Stomach (tissue), 8 donors: ENCODE measurements at regions not wholly inside any gene's neighbourhood (a gene's known extent, or its start where the extent isn't known, plus 50 kb on each side); places are given as distances from the start of the nearest gene placed in this dataset.

Experiments
- DNase-seq, 2 donors: peaks; one replicate each; pipeline versions ENCODE4 v3.0.0 to v3.0.0-alpha.2; 2013 to 2019
- H3K27ac ChIP-seq, 5 donors: fragments of 200-600 bp in 4 of 5; sonication (generic) in 4 of 5; one replicate each; pipeline ENCODE4 v1.5.1; 2013 to 2019; ENCODE audit warnings: mild to moderate bottlenecking in 1 of 5, moderate library complexity in 1 of 5
- H3K27me3 ChIP-seq, 3 donors: fragments of 200-600 bp; sonication (generic); one replicate each; pipeline ENCODE4 v1.5.1; 2017 to 2019; ENCODE audit warnings: mixed run types in 1 of 3
- H3K36me3 ChIP-seq, 4 donors: fragments of 200-600 bp; sonication (generic); 1 replicate in 3 of 4; 2 replicates in 1 of 4; pipeline ENCODE4 v1.5.1; 2016 to 2019
- H3K4me1 ChIP-seq, 4 donors: fragments of 200-600 bp; sonication (generic); one replicate each; pipeline ENCODE4 v1.5.1; 2016 to 2019
- H3K4me3 ChIP-seq, 4 donors: fragments of 200-600 bp; sonication (generic) in 3 of 4; one replicate each; pipeline ENCODE4 v1.5.1; 2016 to 2019; ENCODE audit warnings: mild to moderate bottlenecking in 1 of 4
- H3K9me3 ChIP-seq, 4 donors: fragments of 200-600 bp; sonication (generic); one replicate each; pipeline ENCODE4 v1.5.1; 2016 to 2019
- EP300 ChIP-seq: sonication (generic); formaldehyde crosslinking; IDR thresholded peaks from one replicate; pipeline ENCODE4 v1.6.1; 2017; ENCODE audit warnings: antibody characterized with exemption
- POLR2A ChIP-seq, 4 donors: fragments of 450-650 bp; IDR thresholded peaks; one replicate each; pipeline ENCODE4 v1.6.1; 2016; ENCODE audit warnings: antibody characterized with exemption in 4 of 4, control low read depth in 2 of 4, mild to moderate bottlenecking in 1 of 4, moderate library complexity in 1 of 4
- POLR2AphosphoS5 ChIP-seq, 3 donors: sonication (generic); formaldehyde crosslinking; IDR thresholded peaks; one replicate each; pipeline ENCODE4 v1.6.1; 2016; ENCODE audit warnings: antibody characterized with exemption in 3 of 3
- WGBS, 5 donors: extraction: QIAGEN DNeasy Blood & Tissue Kit in 3 of 5; methylation state at CpG; one replicate each; pipeline versions ENCODE4 v1.1.5 to v1.1.7; 2013 to 2018; 5-methylcytosine and 5-hydroxymethylcytosine counted together
- intact Hi-C: fragments of 100-400 bp; cut with DNase I; formaldehyde crosslinking; loops from one replicate; pipeline ENCODE4 v1.15.1; 2023; ENCODE audit warnings: low total_unique reads
- TF ChIP-seq, protein P1 (sequence below), 7 experiments: fragments of 450-650 bp in 4 of 7; fragments of 200-600 bp in 3 of 7; sonication (generic) in 3 of 7; IDR thresholded peaks; one replicate each; pipeline ENCODE4 v1.5.1; 2016 to 2019; ENCODE audit warnings: antibody characterized with exemption in 7 of 7, control low read depth in 2 of 7, mild to moderate bottlenecking in 1 of 7
- donor health status: healthy with polysubstance abuse.
- donor health status: Bipolar disorder and iron deficiency.
- donor health status: healthy.

- Histone ChIP-seq H3K27ac (no peak overlapping the region), H3K9me3 (peaks cover 0 to 3% (median 0%) of the 10 kb centered on the region in 4 donors), H3K36me3 (no peaks in the 10 kb centered on the region), H3K4me1 (no peaks in the 10 kb centered on the region), H3K4me3 (no peak overlapping the region), H3K27me3 (no peaks in the 10 kb centered on the region)
- DNase-seq, result peak in 1 of 2 donors; percentile 6
- 87 to 100% (median 93%) methylated on average over 1 of the region's 1 CpG for WGBS, 5 donors
- TF ChIP-seq POLR2A (IDR thresholded peaks at IDR 0.05) (no peak), EP300 (no peak), POLR2AphosphoS5 (IDR thresholded peaks at IDR 0.05) (no peak)
- TF ChIP-seq, protein P1, sequence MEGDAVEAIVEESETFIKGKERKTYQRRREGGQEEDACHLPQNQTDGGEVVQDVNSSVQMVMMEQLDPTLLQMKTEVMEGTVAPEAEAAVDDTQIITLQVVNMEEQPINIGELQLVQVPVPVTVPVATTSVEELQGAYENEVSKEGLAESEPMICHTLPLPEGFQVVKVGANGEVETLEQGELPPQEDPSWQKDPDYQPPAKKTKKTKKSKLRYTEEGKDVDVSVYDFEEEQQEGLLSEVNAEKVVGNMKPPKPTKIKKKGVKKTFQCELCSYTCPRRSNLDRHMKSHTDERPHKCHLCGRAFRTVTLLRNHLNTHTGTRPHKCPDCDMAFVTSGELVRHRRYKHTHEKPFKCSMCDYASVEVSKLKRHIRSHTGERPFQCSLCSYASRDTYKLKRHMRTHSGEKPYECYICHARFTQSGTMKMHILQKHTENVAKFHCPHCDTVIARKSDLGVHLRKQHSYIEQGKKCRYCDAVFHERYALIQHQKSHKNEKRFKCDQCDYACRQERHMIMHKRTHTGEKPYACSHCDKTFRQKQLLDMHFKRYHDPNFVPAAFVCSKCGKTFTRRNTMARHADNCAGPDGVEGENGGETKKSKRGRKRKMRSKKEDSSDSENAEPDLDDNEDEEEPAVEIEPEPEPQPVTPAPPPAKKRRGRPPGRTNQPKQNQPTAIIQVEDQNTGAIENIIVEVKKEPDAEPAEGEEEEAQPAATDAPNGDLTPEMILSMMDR (IDR thresholded peaks at IDR 0.05), result no peak
- intact Hi-C loops, result no loop called here
Observed at GRCh38 chr2:4653991-4654390, 950.6 kb downstream of the DCDC2C start.

GRCh38 chr2:4656326-4656725 lies 953.0 kb downstream of the DCDC2C start:
- no peak for DNase-seq
- WGBS, 5 donors, result 83 to 93% (median 90%) methylated on average over 3 of the region's 3 CpGs
- Histone ChIP-seq H3K4me1 (no peaks in the 10 kb centered on the region), H3K4me3 (no peak overlapping the region), H3K27me3 (no peaks in the 10 kb centered on the region), H3K36me3 (no peaks in the 10 kb centered on the region), H3K27ac (no peak overlapping the region), H3K9me3 (peaks cover 0 to 3% (median under 1%) of the 10 kb centered on the region in 4 donors)
- intact Hi-C loops, result no loop called here
- TF ChIP-seq EP300 (no peak), POLR2A (IDR thresholded peaks at IDR 0.05) (no peak), POLR2AphosphoS5 (IDR thresholded peaks at IDR 0.05) (no peak)
- TF ChIP-seq, protein P1 (IDR thresholded peaks at IDR 0.05), result no peak

GRCh38 chr2:4662161-4662779 lies 958.9 kb downstream of the DCDC2C start:
- Histone ChIP-seq H3K27me3 (no peaks in the 10 kb centered on the region), H3K4me1 (no peaks in the 10 kb centered on the region), H3K36me3 (no peaks in the 10 kb centered on the region), H3K9me3 (peaks cover 0 to 4% (median 2%) of the 10 kb centered on the region in 4 donors), H3K4me3 (no peak overlapping the region), H3K27ac (no peak overlapping the region)
- TF ChIP-seq POLR2AphosphoS5 (IDR thresholded peaks at IDR 0.05) (no peak), POLR2A (IDR thresholded peaks at IDR 0.05) (no peak), EP300 (no peak)
- TF ChIP-seq, protein P1 (IDR thresholded peaks at IDR 0.05), result no peak
- 49 to 64% (median 58%) methylated on average over 8 of the region's 8 CpGs for WGBS, 5 donors
- no peak for DNase-seq
- intact Hi-C loops, result no loop called here

- Histone ChIP-seq H3K4me3 (no peak overlapping the region), H3K36me3 (no peaks in the 10 kb centered on the region), H3K27me3 (no peaks in the 10 kb centered on the region), H3K9me3 (no peaks in the 10 kb centered on the region), H3K27ac (no peak overlapping the region), H3K4me1 (no peaks in the 10 kb centered on the region)
- intact Hi-C loops, result no loop called here
- TF ChIP-seq, protein P1 (IDR thresholded peaks at IDR 0.05), result no peak
- TF ChIP-seq POLR2AphosphoS5 (IDR thresholded peaks at IDR 0.05) (no peak), POLR2A (IDR thresholded peaks at IDR 0.05) (no peak), EP300 (no peak)
- no peak for DNase-seq
- WGBS, 5 donors, result 59 to 70% (median 64%) methylated on average over 4 of the region's 4 CpGs
Observed at GRCh38 chr2:4668381-4668780, 965.0 kb downstream of the DCDC2C start.
